Activated CD4-positive, alpha-beta T cell treated with anti-CD3 and anti-CD28 coated beads, Interleukin-2, amount 10 ng/mL, durations not matched to agents 7 days and 5 days (primary cell): ENCODE measurements at regions not wholly inside any gene's neighbourhood (a gene's known extent, or its start where the extent isn't known, plus 50 kb on each side); places are given as distances from the start of the nearest gene placed in this dataset.
A peak's percentile ranks its signal among the peaks of the same experiment; 100 is the strongest.

Experiments used
- CTCF ChIA-PET: fragments of 350-600 bp; sonication (Branson Sonifier 250); formaldehyde crosslinking; loops from one replicate; lab custom pipeline; 2021; ENCODE audit warnings: antibody characterized with exemption; lab: Charles Lee
- POLR2A ChIA-PET: fragments of 350-600 bp; sonication (Branson Sonifier 250); formaldehyde crosslinking; loops from one replicate; lab custom pipeline; 2021; ENCODE audit warnings: antibody characterized with exemption; lab: Charles Lee
- DNase-seq: peaks from one replicate; pipeline ENCODE4 v3.0.0-alpha.2; 2020
- H3K27ac Mint-ChIP-seq: one replicate; pipeline ENCODE4 v1.8.0; 2021; ENCODE audit warnings: mild to moderate bottlenecking, moderate library complexity, mixed read lengths
- H3K27me3 Mint-ChIP-seq: one replicate; pipeline ENCODE4 v1.8.0; 2021; ENCODE audit warnings: mixed read lengths
- H3K36me3 Mint-ChIP-seq: one replicate; pipeline ENCODE4 v1.8.0; 2021; ENCODE audit warnings: low read depth, mixed read lengths
- H3K4me1 Mint-ChIP-seq: one replicate; pipeline ENCODE4 v1.8.0; 2021; ENCODE audit warnings: mixed read lengths
- H3K4me3 Mint-ChIP-seq: one replicate; pipeline ENCODE4 v1.8.0; 2021; ENCODE audit warnings: mild to moderate bottlenecking, moderate library complexity, mixed read lengths
- H3K9me3 Mint-ChIP-seq: one replicate; pipeline ENCODE4 v1.8.0; 2021; ENCODE audit warnings: mixed read lengths

GRCh38 chr21:27735699-27736098 is 768.8 kb upstream of the ADAMTS5 start:
- Mint-ChIP-seq H3K27ac (no peak overlapping the region), H3K27me3 (no peaks in the 10 kb centered on the region), H3K9me3 (peaks cover 7% of the 10 kb centered on the region), H3K36me3 (no peaks in the 10 kb centered on the region), H3K4me3 (no peak overlapping the region), H3K4me1 (no peaks in the 10 kb centered on the region)
- DNase-seq: no peak
- CTCF ChIA-PET: no interaction called here
- POLR2A ChIA-PET: no interaction called here

DNA sequence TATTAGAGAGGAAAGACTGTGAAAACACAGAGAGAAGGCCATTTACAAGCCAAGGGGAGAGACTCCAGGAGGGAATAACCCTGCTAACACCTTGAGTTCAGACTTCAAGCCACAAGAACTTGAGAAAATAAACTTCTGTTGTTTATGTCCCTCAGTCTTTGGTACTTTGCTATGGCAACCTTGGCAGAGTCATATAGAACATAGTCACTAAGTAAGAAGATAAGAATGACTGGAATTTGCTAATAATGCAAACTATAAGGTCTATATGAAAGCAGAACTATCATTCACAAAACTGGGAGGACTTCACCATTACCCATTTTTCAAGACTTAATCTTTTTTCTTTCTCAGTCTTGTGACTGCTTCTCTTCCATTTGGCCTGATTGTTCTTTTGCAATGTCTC is 767.3 kb upstream of the ADAMTS5 start:
- no peaks in the 10 kb centered on the region for H3K4me1 Mint-ChIP-seq
- peaks cover 7% of the 10 kb centered on the region for H3K9me3 Mint-ChIP-seq
- no peak for DNase-seq
- H3K27me3 Mint-ChIP-seq: no peaks in the 10 kb centered on the region
- H3K27ac Mint-ChIP-seq: no peak overlapping the region
- no peaks in the 10 kb centered on the region for H3K36me3 Mint-ChIP-seq
- H3K4me3 Mint-ChIP-seq: no peak overlapping the region
- ChIA-PET POLR2A (no interaction called here), CTCF (no interaction called here)

- Mint-ChIP-seq H3K36me3 (no peaks in the 10 kb centered on the region), H3K27ac (no peak overlapping the region), H3K4me1 (no peaks in the 10 kb centered on the region), H3K27me3 (no peaks in the 10 kb centered on the region), H3K9me3 (peaks cover 2% of the 10 kb centered on the region), H3K4me3 (no peak overlapping the region)
- CTCF ChIA-PET: interaction anchor here (0.6 kb wide), 1 partner anchor 20 kb away, joined by 3 read pairs; no protein-coding TSS in a partner anchor
- no peak for DNase-seq
- POLR2A ChIA-PET: no interaction called here
Measured at GRCh38 chr21:27725916-27726315, 759.0 kb upstream of the ADAMTS5 start.

DNA sequence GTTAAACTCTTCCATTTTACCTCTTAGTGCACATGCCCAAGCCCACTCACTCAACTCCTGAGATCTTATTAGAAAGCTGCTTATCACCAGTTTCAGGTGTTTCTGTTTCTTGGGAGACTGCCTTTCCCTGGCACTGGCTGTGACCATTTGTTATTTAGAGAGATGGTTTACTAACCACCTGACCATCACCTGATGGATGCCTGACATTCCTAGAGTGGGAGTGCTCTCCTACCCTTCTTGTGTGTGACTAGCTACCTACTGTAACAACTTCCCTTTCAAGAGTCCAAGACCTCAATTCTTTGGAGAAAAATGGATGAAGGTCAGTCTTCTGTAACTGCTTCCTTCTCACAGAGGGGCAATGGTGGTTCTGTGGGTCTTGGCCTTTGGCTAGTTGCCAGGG is 755.2 kb upstream of the ADAMTS5 start:
- Mint-ChIP-seq H3K9me3 (peaks cover 2% of the 10 kb centered on the region), H3K4me3 (no peak overlapping the region), H3K36me3 (no peaks in the 10 kb centered on the region), H3K27ac (no peak overlapping the region), H3K27me3 (no peaks in the 10 kb centered on the region), H3K4me1 (no peaks in the 10 kb centered on the region)
- POLR2A ChIA-PET: no interaction called here
- no peak for DNase-seq
- CTCF ChIA-PET: interaction anchor here (0.6 kb wide), 1 partner anchor 976 kb away, joined by 3 read pairs; no protein-coding TSS in a partner anchor

- Mint-ChIP-seq H3K27ac (no peak overlapping the region), H3K27me3 (no peaks in the 10 kb centered on the region)
- CTCF ChIA-PET: interaction anchor here (0.6 kb wide), 1 partner anchor 976 kb away, joined by 3 read pairs; no protein-coding TSS in a partner anchor
Measured at GRCh38 chr21:27721675-27722074, 754.8 kb upstream of the ADAMTS5 start.

DNA sequence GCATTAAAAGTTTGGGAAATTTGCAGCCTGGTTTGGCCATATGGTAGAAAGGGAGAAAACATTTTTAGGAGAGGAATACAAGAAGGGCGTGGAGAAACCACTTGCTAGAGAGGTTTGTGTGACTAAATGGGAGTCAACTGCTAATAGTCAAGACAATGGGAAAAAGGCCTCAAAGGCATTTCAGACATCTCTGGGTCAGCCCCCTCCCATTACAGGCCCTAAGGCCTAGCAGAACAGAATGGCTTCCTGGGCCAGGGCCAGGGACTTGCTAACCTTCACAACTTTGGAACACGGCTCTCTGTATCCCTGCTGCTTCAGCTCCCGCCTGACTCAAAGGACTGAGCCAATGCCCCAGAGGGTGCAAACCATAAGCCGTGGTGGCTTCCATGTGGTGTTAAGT is 752.3 kb upstream of the ADAMTS5 start:
- Mint-ChIP-seq H3K27ac (no peak overlapping the region), H3K4me1 (no peaks in the 10 kb centered on the region), H3K36me3 (no peaks in the 10 kb centered on the region), H3K9me3 (peaks cover 2% of the 10 kb centered on the region), H3K27me3 (no peaks in the 10 kb centered on the region), H3K4me3 (no peak overlapping the region)
- no peak for DNase-seq
- ChIA-PET CTCF (interaction anchor here (0.6 kb wide), 1 partner anchor 22 kb away, joined by 3 read pairs; no protein-coding TSS in a partner anchor), POLR2A (no interaction called here)

More at GRCh38 chr21:27721675-27722074, 754.8 kb upstream of the ADAMTS5 start:
- no peaks in the 10 kb centered on the region for H3K4me1 Mint-ChIP-seq
- DNase-seq: no peak
- H3K36me3 Mint-ChIP-seq: no peaks in the 10 kb centered on the region
- peaks cover 2% of the 10 kb centered on the region for H3K9me3 Mint-ChIP-seq
- no peak overlapping the region for H3K4me3 Mint-ChIP-seq
- POLR2A ChIA-PET: no interaction called here

DNA sequence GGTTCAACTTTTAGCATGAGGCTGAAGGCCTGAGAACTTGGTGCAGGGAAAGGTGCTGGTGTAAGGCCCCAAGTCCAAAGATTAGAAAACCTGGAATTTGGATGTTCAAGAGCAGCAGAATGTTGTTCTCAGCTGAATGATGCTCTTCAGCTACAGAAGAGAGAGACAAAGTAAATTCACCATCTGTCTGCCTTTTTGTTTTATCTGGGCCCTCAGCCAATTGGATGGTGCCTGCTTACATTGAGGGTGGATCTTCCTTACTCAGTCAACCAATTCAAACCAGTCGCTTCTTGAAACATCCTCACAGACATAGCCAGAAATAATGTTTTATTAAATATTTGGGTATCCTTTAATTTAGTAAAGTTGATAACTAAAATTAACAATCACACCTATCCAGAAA is 748.2 kb upstream of the ADAMTS5 start:
- Mint-ChIP-seq H3K27me3 (no peaks in the 10 kb centered on the region), H3K27ac (no peak overlapping the region), H3K4me3 (no peak overlapping the region), H3K4me1 (no peaks in the 10 kb centered on the region), H3K9me3 (no peaks in the 10 kb centered on the region), H3K36me3 (no peaks in the 10 kb centered on the region)
- ChIA-PET POLR2A (no interaction called here), CTCF (no interaction called here)
- DNase-seq: no peak

DNA sequence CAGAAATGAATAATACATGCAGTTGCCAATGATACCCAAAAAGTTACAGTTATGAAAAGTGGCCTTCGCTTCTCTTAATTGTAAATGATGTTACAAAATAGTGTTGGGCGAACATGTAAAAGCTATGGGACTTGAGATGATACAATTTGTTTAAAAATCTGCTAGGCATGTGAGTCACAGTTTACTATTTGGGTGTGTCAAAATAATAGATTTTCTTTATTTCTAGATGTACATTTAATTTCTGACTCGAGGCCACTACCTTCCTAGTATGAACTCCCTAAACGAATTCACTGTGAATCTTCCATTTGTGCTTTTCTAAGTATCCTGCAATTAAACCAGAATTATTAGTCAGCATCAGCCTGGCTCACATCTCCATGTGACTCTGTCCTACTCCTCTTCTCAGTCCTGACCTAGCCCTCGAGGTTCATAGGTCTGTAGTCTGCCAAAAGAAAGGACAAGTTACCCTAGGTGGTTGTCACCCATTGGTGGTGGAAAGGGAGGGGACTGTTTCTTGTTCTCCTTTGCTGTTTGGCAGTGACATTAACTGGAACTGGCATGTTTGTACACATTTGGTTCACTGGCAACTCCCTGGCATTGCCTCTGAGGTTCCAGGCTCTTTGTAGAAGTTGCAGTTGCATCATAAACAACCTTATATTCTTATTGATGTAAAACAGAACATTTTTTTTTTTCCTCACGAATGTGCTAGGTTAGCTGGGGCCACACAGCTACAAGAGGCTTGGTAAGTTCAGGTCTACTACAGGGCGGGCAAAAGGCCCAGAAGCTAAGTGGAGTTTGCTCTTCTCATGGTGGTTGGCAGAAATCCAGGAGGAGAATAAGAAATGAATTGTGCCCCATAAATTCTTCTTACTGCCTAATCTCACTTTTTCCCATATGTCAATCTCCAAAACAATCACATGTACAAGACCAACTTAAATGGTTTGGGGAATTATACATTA is 746.5 kb upstream of the ADAMTS5 start:
- POLR2A ChIA-PET: no interaction called here
- DNase-seq: no peak
- CTCF ChIA-PET: no interaction called here
- Mint-ChIP-seq H3K27ac (no peak overlapping the region), H3K9me3 (no peaks in the 10 kb centered on the region), H3K36me3 (no peaks in the 10 kb centered on the region), H3K4me1 (no peaks in the 10 kb centered on the region), H3K4me3 (no peak overlapping the region), H3K27me3 (no peaks in the 10 kb centered on the region)

- H3K36me3 Mint-ChIP-seq: no peaks in the 10 kb centered on the region
- no peak for DNase-seq
- POLR2A ChIA-PET: no interaction called here
- no peak overlapping the region for H3K4me3 Mint-ChIP-seq
- no peaks in the 10 kb centered on the region for H3K4me1 Mint-ChIP-seq
- H3K27me3 Mint-ChIP-seq: no peaks in the 10 kb centered on the region
- H3K27ac Mint-ChIP-seq: no peak overlapping the region
- CTCF ChIA-PET: no interaction called here
- H3K9me3 Mint-ChIP-seq: no peaks in the 10 kb centered on the region
Measured at GRCh38 chr21:27704567-27705166, 737.8 kb upstream of the ADAMTS5 start.

GRCh38 chr21:27703791-27704190 is 736.9 kb upstream of the ADAMTS5 start:
- Mint-ChIP-seq H3K27ac (no peak overlapping the region), H3K36me3 (no peaks in the 10 kb centered on the region), H3K4me3 (no peak overlapping the region), H3K4me1 (no peaks in the 10 kb centered on the region), H3K9me3 (no peaks in the 10 kb centered on the region), H3K27me3 (no peaks in the 10 kb centered on the region)
- ChIA-PET POLR2A (no interaction called here), CTCF (no interaction called here)
- DNase-seq: no peak

GRCh38 chr21:27700974-27701614 is 734.2 kb upstream of the ADAMTS5 start:
- POLR2A ChIA-PET: no interaction called here
- H3K4me3 Mint-ChIP-seq: no peak overlapping the region
- H3K27ac Mint-ChIP-seq: no peak overlapping the region
- CTCF ChIA-PET: no interaction called here
- H3K4me1 Mint-ChIP-seq: no peaks in the 10 kb centered on the region
- no peaks in the 10 kb centered on the region for H3K36me3 Mint-ChIP-seq
- H3K27me3 Mint-ChIP-seq: no peaks in the 10 kb centered on the region
- DNase-seq: peak; percentile 67
- no peaks in the 10 kb centered on the region for H3K9me3 Mint-ChIP-seq

GRCh38 chr21:27695246-27695645 is 728.4 kb upstream of the ADAMTS5 start:
- H3K9me3 Mint-ChIP-seq: no peaks in the 10 kb centered on the region
- no peak overlapping the region for H3K27ac Mint-ChIP-seq
- ChIA-PET CTCF (no interaction called here), POLR2A (no interaction called here)
- no peaks in the 10 kb centered on the region for H3K4me1 Mint-ChIP-seq
- H3K36me3 Mint-ChIP-seq: no peaks in the 10 kb centered on the region
- no peak for DNase-seq
- H3K27me3 Mint-ChIP-seq: no peaks in the 10 kb centered on the region
- no peak overlapping the region for H3K4me3 Mint-ChIP-seq

- no peak overlapping the region for H3K27ac Mint-ChIP-seq
- no peak for DNase-seq
- H3K4me1 Mint-ChIP-seq: no peaks in the 10 kb centered on the region
- no peaks in the 10 kb centered on the region for H3K27me3 Mint-ChIP-seq
- no peaks in the 10 kb centered on the region for H3K9me3 Mint-ChIP-seq
- H3K36me3 Mint-ChIP-seq: no peaks in the 10 kb centered on the region
- CTCF ChIA-PET: no interaction called here
- H3K4me3 Mint-ChIP-seq: no peak overlapping the region
- POLR2A ChIA-PET: no interaction called here
Measured at GRCh38 chr21:27694667-27695066, 727.8 kb upstream of the ADAMTS5 start.
